ENCODE measurements at regions not wholly inside any gene's neighbourhood (a gene's known extent, or its start where the extent isn't known, plus 50 kb on each side); places are given as distances from the start of the nearest gene placed in this dataset.
"Not testable (repeated sequence)": the region's sequence is repeated elsewhere in the genome, so short reads cannot be mapped to it uniquely, and the experiment has no call there.

DNA sequence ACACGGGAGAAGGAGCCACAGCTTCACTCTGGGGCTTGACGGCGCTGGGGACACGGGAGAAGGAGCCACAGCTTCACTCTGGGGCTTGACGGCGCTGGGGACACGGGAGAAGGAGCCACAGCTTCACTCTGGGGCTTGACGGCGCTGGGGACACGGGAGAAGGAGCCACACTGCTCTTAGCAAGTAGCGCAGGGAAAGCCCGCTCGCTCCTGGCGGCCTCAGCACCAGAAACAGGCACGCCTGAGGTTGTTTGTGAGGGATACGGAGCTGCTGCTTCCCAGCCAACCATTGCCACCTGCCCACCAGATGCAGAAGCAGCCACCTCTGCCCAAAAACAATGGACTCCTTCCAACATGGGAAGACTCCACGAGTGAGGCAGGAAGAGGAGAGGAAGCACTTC lies 244.0 kb upstream of the MGAT5 start:
- TF ChIP-seq, protein P1, sequence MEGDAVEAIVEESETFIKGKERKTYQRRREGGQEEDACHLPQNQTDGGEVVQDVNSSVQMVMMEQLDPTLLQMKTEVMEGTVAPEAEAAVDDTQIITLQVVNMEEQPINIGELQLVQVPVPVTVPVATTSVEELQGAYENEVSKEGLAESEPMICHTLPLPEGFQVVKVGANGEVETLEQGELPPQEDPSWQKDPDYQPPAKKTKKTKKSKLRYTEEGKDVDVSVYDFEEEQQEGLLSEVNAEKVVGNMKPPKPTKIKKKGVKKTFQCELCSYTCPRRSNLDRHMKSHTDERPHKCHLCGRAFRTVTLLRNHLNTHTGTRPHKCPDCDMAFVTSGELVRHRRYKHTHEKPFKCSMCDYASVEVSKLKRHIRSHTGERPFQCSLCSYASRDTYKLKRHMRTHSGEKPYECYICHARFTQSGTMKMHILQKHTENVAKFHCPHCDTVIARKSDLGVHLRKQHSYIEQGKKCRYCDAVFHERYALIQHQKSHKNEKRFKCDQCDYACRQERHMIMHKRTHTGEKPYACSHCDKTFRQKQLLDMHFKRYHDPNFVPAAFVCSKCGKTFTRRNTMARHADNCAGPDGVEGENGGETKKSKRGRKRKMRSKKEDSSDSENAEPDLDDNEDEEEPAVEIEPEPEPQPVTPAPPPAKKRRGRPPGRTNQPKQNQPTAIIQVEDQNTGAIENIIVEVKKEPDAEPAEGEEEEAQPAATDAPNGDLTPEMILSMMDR (IDR thresholded peaks at IDR 0.05), result not testable (repeated sequence)
- TF ChIP-seq POLR2A (IDR thresholded peaks at IDR 0.05), result not testable (repeated sequence)
